GM12878 (cell line): ENCODE measurements at regions not wholly inside any gene's neighbourhood (a gene's known extent, or its start where the extent isn't known, plus 50 kb on each side); places are given as distances from the start of the nearest gene placed in this dataset.

ENCODE experiments used
- ATAC-seq: fragments of 200-7000 bp; cut with Tn5 transposase; 3 replicates; pipeline ENCODE4 v1.9.1; 2020; ENCODE audit warnings: mild to moderate bottlenecking, moderate library complexity
- BruUV-seq: library from RNA; stranded (reverse); fragments of 400-500 nt; replicated peaks from 2 replicates; lab custom pipeline; 2021; lab: Mats Ljungman, UMichigan
- CTCF ChIA-PET: fragments of 300-600 bp; sonication (Branson Sonifier 250); formaldehyde crosslinking; extraction: SDS; loops from one replicate; lab custom pipeline; 2021; ENCODE audit warnings: inconsistent platforms; lab: Yijun Ruan, JAX
- POLR2A ChIA-PET: fragments of 350-600 bp; formaldehyde crosslinking; extraction: SDS; loops from one replicate; lab custom pipeline; 2021; ENCODE audit warnings: inconsistent platforms; lab: Charles Lee
- RAD21 ChIA-PET: fragments of 300-600 bp; sonication (Branson Sonifier 250); formaldehyde crosslinking; loops from one replicate; lab custom pipeline; 2023; ENCODE audit warnings: antibody characterized with exemption; ENCODE audit not compliant: unreplicated experiment; lab: Charles Lee
- SMC1A ChIA-PET: fragments of 300-600 bp; sonication (Branson Sonifier 250); formaldehyde crosslinking; loops from one replicate; lab custom pipeline; 2023; ENCODE audit not compliant: unreplicated experiment, uncharacterized antibody; lab: Charles Lee
- DNase-seq: peaks from one replicate; pipeline ENCODE4 v3.0.0-alpha.2; 2011; ENCODE audit warnings: low read depth, low spot score
- FAIRE-seq: peaks from 3 replicates; lab custom pipeline; 2011; peaks lifted over from hg19 to GRCh38; lab: Jason Lieb, UNC
- H2AFZ ChIP-seq: 2 replicates; pipeline ENCODE4 v1.6.0; 2011; ENCODE audit warnings: low read depth, low read length, control low read depth; ENCODE audit not compliant: control insufficient read depth
- H3K27ac ChIP-seq: 2 replicates; pipeline ENCODE4 v1.5.1; 2011; ENCODE audit warnings: control low read depth; ENCODE audit not compliant: control insufficient read depth, insufficient read depth
- H3K27me3 ChIP-seq, 2 experiments: replicated peaks in 1 of 2; 2 replicates each; pipeline versions ENCODE4 v1.6.0 to v1.6.1; 2011; ENCODE audit warnings: low read length in 1 of 2; ENCODE audit not compliant: control insufficient read depth in 2 of 2, insufficient read depth in 2 of 2
- H3K36me3 ChIP-seq, 2 experiments: 2 replicates each; pipeline ENCODE4 v1.5.1; 2011; ENCODE audit warnings: low read length in 1 of 2; ENCODE audit not compliant: control insufficient read depth in 2 of 2, insufficient read depth in 2 of 2
- H3K4me1 ChIP-seq: 2 replicates; pipeline ENCODE4 v1.6.1; 2011; ENCODE audit warnings: mild to moderate bottlenecking, low read length, moderate library complexity, mixed read lengths; ENCODE audit not compliant: control insufficient read depth, insufficient read depth
- H3K4me2 ChIP-seq: 2 replicates; pipeline ENCODE4 v1.6.0; 2011; ENCODE audit warnings: control low read depth; ENCODE audit not compliant: control insufficient read depth, insufficient read depth
- H3K4me3 ChIP-seq: fragments of 200-600 bp; sonication (generic); 2 replicates; pipeline ENCODE4 v1.5.1; 2016
- H3K79me2 ChIP-seq: 2 replicates; pipeline ENCODE4 v1.6.0; 2011; ENCODE audit warnings: low read length; ENCODE audit not compliant: control insufficient read depth, insufficient read depth
- H3K9ac ChIP-seq: 2 replicates; pipeline ENCODE4 v1.8.0; 2011; ENCODE audit warnings: low read length, control low read depth, mixed read lengths; ENCODE audit not compliant: control insufficient read depth, insufficient read depth
- H3K9me3 ChIP-seq: replicated peaks from 3 replicates; pipeline ENCODE4 v1.5.1; 2011; ENCODE audit warnings: mild to moderate bottlenecking, low read length; ENCODE audit not compliant: control insufficient read depth, insufficient read depth
- H4K20me1 ChIP-seq: 2 replicates; pipeline ENCODE4 v1.6.0; 2011; ENCODE audit not compliant: control insufficient read depth, insufficient read depth
- BCL11A ChIP-seq: IDR thresholded peaks from 2 replicates; pipeline ENCODE4 v1.6.1; 2011; ENCODE audit warnings: low read depth, low read length
- CTCF ChIP-seq, 3 experiments: IDR thresholded peaks in 2 of 3; conservative IDR thresholded peaks in 1 of 3; 2 replicates each; pipeline ENCODE4 v1.5.1; 2011; ENCODE audit warnings: low read depth in 3 of 3, low read length in 3 of 3, mild to moderate bottlenecking in 3 of 3, control low read depth in 2 of 3, moderate library complexity in 2 of 3, inconsistent platforms in 1 of 3, mixed read lengths in 1 of 3; ENCODE audit not compliant: control insufficient read depth in 2 of 3, insufficient read depth in 1 of 3; ENCODE audit errors: extremely low read depth in 1 of 3
- IKZF2 ChIP-seq, 2 experiments: fragments of 450-650 bp; IDR thresholded peaks; 2 replicates each; pipeline ENCODE4 v1.6.1; 2017; ENCODE audit warnings: mild to moderate bottlenecking in 2 of 2, moderate library complexity in 2 of 2
- KAT2A ChIP-seq: conservative IDR thresholded peaks from 2 replicates; pipeline ENCODE4 v1.6.1; 2011; ENCODE audit warnings: low read depth, low read length; ENCODE audit not compliant: control insufficient read depth
- MEF2A ChIP-seq: IDR thresholded peaks from 2 replicates; pipeline ENCODE4 v1.6.1; 2011; ENCODE audit warnings: low read depth, mild to moderate bottlenecking, low read length, moderate library complexity; ENCODE audit not compliant: insufficient read depth
- PAX5 ChIP-seq: IDR thresholded peaks from 2 replicates; pipeline ENCODE4 v1.6.1; 2011; ENCODE audit warnings: low read depth, low read length, borderline replicate concordance
- SRF ChIP-seq, 2 experiments: IDR thresholded peaks; 2 replicates each; pipeline ENCODE4 v1.6.1; 2011; ENCODE audit warnings: low read depth in 2 of 2, low read length in 2 of 2, mild to moderate bottlenecking in 1 of 2, moderate library complexity in 1 of 2
- WGBS: methylation state at CpG from one replicate; pipeline ENCODE4 v1.1.6; 2016; ENCODE audit warnings: low lambda C conversion rate; ENCODE audit not compliant: insufficient replicate concordance, insufficient coverage; ENCODE audit errors: missing lambda C conversion rate; 5-methylcytosine and 5-hydroxymethylcytosine counted together
- in situ Hi-C: fragments of 300-500 bp; cut with MboI; formaldehyde crosslinking; loops from 9 replicates; pipeline ENCODE4 v1.14.3; 2018; ENCODE audit warnings: mixed read lengths
- intact Hi-C: fragments of 100-400 bp; cut with micrococcal nuclease; formaldehyde crosslinking; loops from one replicate; pipeline ENCODE4 v1.14.2; 2022; ENCODE audit not compliant: unreplicated experiment

- no peak for TF ChIP-seq MEF2A
Observed at GRCh38 chr9:73743826-73744225, 592.2 kb downstream of the ANXA1 start (continued).

GRCh38 chr9:73745598-73745997, 593.9 kb downstream of the ANXA1 start:
- H3K79me2 ChIP-seq = no peaks in the 10 kb centered on the region
- H3K27me3 ChIP-seq = no peaks in the 10 kb centered on the region
- H3K4me2 ChIP-seq = no peak overlapping the region
- ATAC-seq = no peak
- H3K9ac ChIP-seq = no peak overlapping the region
- H3K36me3 ChIP-seq = no peaks in the 10 kb centered on the region
- intact Hi-C loops (no loop called here), in situ Hi-C loops (no loop called here)
- FAIRE-seq = no peak
- WGBS = 0% methylated on average over 3 of the region's 3 CpGs
- no peaks in the 10 kb centered on the region for H3K9me3 ChIP-seq
- no peak for DNase-seq
- H2AFZ ChIP-seq = no peak overlapping the region
- no peaks in the 10 kb centered on the region for H4K20me1 ChIP-seq
- RAD21 ChIA-PET = no interaction called here
- BruUV-seq = no TSS peak
- SMC1A ChIA-PET = no interaction called here
- TF ChIP-seq IKZF2 (IDR thresholded peaks at IDR 0.05) (no peak), CTCF (IDR thresholded peaks at IDR 0.05 in 2 of 3, conservative IDR thresholded peaks at IDR 0.05 in 1 of 3; ENCODE audit: control insufficient read depth in 2 of 3, extremely low read depth in 1 of 3, insufficient read depth in 1 of 3, low read depth in 3 of 3, low read length in 3 of 3) (no peak)
- H3K4me3 ChIP-seq = no peak overlapping the region
- no peak overlapping the region for H3K27ac ChIP-seq
- POLR2A ChIA-PET = no interaction called here
- no peaks in the 10 kb centered on the region for H3K4me1 ChIP-seq
- CTCF ChIA-PET = no interaction called here

- BruUV-seq = no TSS peak
Observed at GRCh38 chr9:73753171-73753570, 601.5 kb downstream of the ANXA1 start.

More at GRCh38 chr9:73753171-73753570, 601.5 kb downstream of the ANXA1 start:
- ChIA-PET RAD21 (interaction anchor here (0.5 kb wide), 1 partner anchor 326 kb away, joined by 3 read pairs; no protein-coding TSS in a partner anchor), SMC1A (no interaction called here), POLR2A (no interaction called here), CTCF (no interaction called here)
- H3K4me2 ChIP-seq = no peak overlapping the region
- H2AFZ ChIP-seq = no peak overlapping the region
- no peak for TF ChIP-seq KAT2A
- no peak for TF ChIP-seq SRF (IDR thresholded peaks at IDR 0.05; ENCODE audit: low read depth in 2 of 2, low read length in 2 of 2)
- TF ChIP-seq PAX5 = no peak
- TF ChIP-seq BCL11A = no peak
- H3K9me3 ChIP-seq = no peaks in the 10 kb centered on the region
- no peak overlapping the region for H3K4me3 ChIP-seq
- no peak overlapping the region for H3K27ac ChIP-seq
- DNase-seq (no peak), ATAC-seq (no peak), FAIRE-seq (no peak)
- in situ Hi-C loops (no loop called here), intact Hi-C loops (no loop called here)
- no peaks in the 10 kb centered on the region for H3K4me1 ChIP-seq
- H3K79me2 ChIP-seq = no peaks in the 10 kb centered on the region
- H4K20me1 ChIP-seq = no peaks in the 10 kb centered on the region
- H3K27me3 ChIP-seq = no peaks in the 10 kb centered on the region
- no peaks in the 10 kb centered on the region for H3K36me3 ChIP-seq
- no peak overlapping the region for H3K9ac ChIP-seq
